IPS-18a (cell line): ENCODE measurements at regions not wholly inside any gene's neighbourhood (a gene's known extent, or its start where the extent isn't known, plus 50 kb on each side); places are given as distances from the start of the nearest gene placed in this dataset.
"Not testable (repeated sequence)": the region's sequence is repeated elsewhere in the genome, so short reads cannot be mapped to it uniquely, and the experiment has no call there.

Experiments used
- H3K27ac ChIP-seq: one replicate; pipeline ENCODE4 v1.5.1; 2013; ENCODE audit warnings: low read length
- H3K27me3 ChIP-seq: one replicate; pipeline ENCODE4 v1.6.1; 2013; ENCODE audit warnings: mild to moderate bottlenecking, low read length; ENCODE audit not compliant: control insufficient read depth, insufficient read depth
- H3K36me3 ChIP-seq: one replicate; pipeline ENCODE4 v1.6.1; 2013; ENCODE audit warnings: low read depth, low read length; ENCODE audit not compliant: control insufficient read depth
- H3K4me1 ChIP-seq: one replicate; pipeline ENCODE4 v1.6.1; 2013; ENCODE audit warnings: low read depth, low read length; ENCODE audit not compliant: control insufficient read depth
- H3K4me3 ChIP-seq: one replicate; pipeline ENCODE4 v1.5.1; 2013; ENCODE audit warnings: low read length
- H3K9ac ChIP-seq: one replicate; pipeline ENCODE4 v1.6.1; 2013; ENCODE audit warnings: mild to moderate bottlenecking, low read length, moderate library complexity
- H3K9me3 ChIP-seq: one replicate; pipeline ENCODE4 v1.6.1; 2013; ENCODE audit warnings: low read depth, low read length; ENCODE audit not compliant: control insufficient read depth

GRCh38 chr2:12452185-12452584 lies 264.6 kb upstream of the TRIB2 start:
- Histone ChIP-seq H3K36me3 (no peaks in the 10 kb centered on the region), H3K27ac (no peak overlapping the region), H3K4me3 (no peak overlapping the region), H3K27me3 (no peaks in the 10 kb centered on the region), H3K4me1 (no peaks in the 10 kb centered on the region), H3K9ac (no peak overlapping the region), H3K9me3 (no peaks in the 10 kb centered on the region)

- Histone ChIP-seq H3K4me3 (no peak overlapping the region), H3K4me1 (no peaks in the 10 kb centered on the region), H3K36me3 (no peaks in the 10 kb centered on the region), H3K9me3 (no peaks in the 10 kb centered on the region), H3K27me3 (no peaks in the 10 kb centered on the region), H3K27ac (no peak overlapping the region), H3K9ac (no peak overlapping the region)
Measured at GRCh38 chr2:12453731-12454130, 263.0 kb upstream of the TRIB2 start.

- Histone ChIP-seq H3K27ac (no peak overlapping the region), H3K27me3 (no peaks in the 10 kb centered on the region), H3K9me3 (no peaks in the 10 kb centered on the region), H3K4me1 (no peaks in the 10 kb centered on the region), H3K4me3 (no peak overlapping the region), H3K9ac (no peak overlapping the region), H3K36me3 (no peaks in the 10 kb centered on the region)
Measured at GRCh38 chr2:12455661-12456060, 261.1 kb upstream of the TRIB2 start.

GRCh38 chr2:12456293-12457106 lies 260.2 kb upstream of the TRIB2 start:
- Histone ChIP-seq H3K27ac (no peak overlapping the region), H3K36me3 (no peaks in the 10 kb centered on the region), H3K9me3 (no peaks in the 10 kb centered on the region), H3K27me3 (no peaks in the 10 kb centered on the region), H3K4me1 (no peaks in the 10 kb centered on the region), H3K4me3 (no peak overlapping the region), H3K9ac (no peak overlapping the region)

GRCh38 chr2:12457831-12458230 lies 258.9 kb upstream of the TRIB2 start:
- Histone ChIP-seq H3K4me1 (no peaks in the 10 kb centered on the region), H3K4me3 (no peak overlapping the region), H3K9me3 (no peaks in the 10 kb centered on the region), H3K27ac (no peak overlapping the region), H3K27me3 (no peaks in the 10 kb centered on the region), H3K9ac (no peak overlapping the region), H3K36me3 (no peaks in the 10 kb centered on the region)

GRCh38 chr2:12463189-12463588 lies 253.5 kb upstream of the TRIB2 start:
- H3K27ac ChIP-seq = no peak overlapping the region
- no peaks in the 10 kb centered on the region for H3K9me3 ChIP-seq
- H3K9ac ChIP-seq = no peak overlapping the region
- H3K4me3 ChIP-seq = no peak overlapping the region
- H3K4me1 ChIP-seq = no peaks in the 10 kb centered on the region
- H3K27me3 ChIP-seq = no peaks in the 10 kb centered on the region
- no peaks in the 10 kb centered on the region for H3K36me3 ChIP-seq

GRCh38 chr2:12465631-12466135 lies 251.1 kb upstream of the TRIB2 start:
- no peak overlapping the region for H3K4me3 ChIP-seq
- H3K36me3 ChIP-seq = no peaks in the 10 kb centered on the region
- no peak overlapping the region for H3K27ac ChIP-seq
- H3K9ac ChIP-seq = no peak overlapping the region
- H3K4me1 ChIP-seq = no peaks in the 10 kb centered on the region
- no peaks in the 10 kb centered on the region for H3K27me3 ChIP-seq
- no peaks in the 10 kb centered on the region for H3K9me3 ChIP-seq

GRCh38 chr2:12467303-12467702 lies 249.4 kb upstream of the TRIB2 start:
- Histone ChIP-seq H3K36me3 (no peaks in the 10 kb centered on the region), H3K4me1 (no peaks in the 10 kb centered on the region)

GRCh38 chr2:12469141-12469561 lies 247.6 kb upstream of the TRIB2 start:
- H3K4me3 ChIP-seq = no peak overlapping the region
- no peak overlapping the region for H3K9ac ChIP-seq
- H3K36me3 ChIP-seq = no peaks in the 10 kb centered on the region
- H3K27ac ChIP-seq = no peak overlapping the region
- no peaks in the 10 kb centered on the region for H3K4me1 ChIP-seq
- H3K9me3 ChIP-seq = no peaks in the 10 kb centered on the region
- H3K27me3 ChIP-seq = no peaks in the 10 kb centered on the region

More at GRCh38 chr2:12467303-12467702, 249.4 kb upstream of the TRIB2 start:
- H3K9me3 ChIP-seq = no peaks in the 10 kb centered on the region
- H3K9ac ChIP-seq = no peak overlapping the region
- H3K4me3 ChIP-seq = no peak overlapping the region
- H3K27me3 ChIP-seq = no peaks in the 10 kb centered on the region
- no peak overlapping the region for H3K27ac ChIP-seq

- not testable (repeated sequence) for H3K4me3 ChIP-seq
Measured at GRCh38 chr2:12472265-12472664, 244.5 kb upstream of the TRIB2 start.

GRCh38 chr2:12478151-12479064 lies 238.3 kb upstream of the TRIB2 start:
- no peak overlapping the region for H3K9ac ChIP-seq
- no peaks in the 10 kb centered on the region for H3K4me1 ChIP-seq
- no peak overlapping the region for H3K4me3 ChIP-seq
- no peaks in the 10 kb centered on the region for H3K36me3 ChIP-seq
- H3K27ac ChIP-seq = no peak overlapping the region
- H3K27me3 ChIP-seq = no peaks in the 10 kb centered on the region
- H3K9me3 ChIP-seq = no peaks in the 10 kb centered on the region

More at GRCh38 chr2:12472265-12472664, 244.5 kb upstream of the TRIB2 start:
- not testable (repeated sequence) for H3K36me3 ChIP-seq, H3K27me3 ChIP-seq, H3K27ac ChIP-seq, H3K9me3 ChIP-seq, H3K4me1 ChIP-seq, H3K9ac ChIP-seq
